SH-SY5Y (cell line): ENCODE measurements at regions not wholly inside any gene's neighbourhood (a gene's known extent, or its start where the extent isn't known, plus 50 kb on each side); places are given as distances from the start of the nearest gene placed in this dataset.

ENCODE experiments used
- GATA2 ChIP-seq: IDR thresholded peaks from 2 replicates; pipeline ENCODE4 v1.6.1; 2011; ENCODE audit warnings: mild to moderate bottlenecking, low read depth, low read length
- GATA3 ChIP-seq: IDR thresholded peaks from 2 replicates; pipeline ENCODE4 v1.6.1; 2011; ENCODE audit warnings: low read depth, mild to moderate bottlenecking, low read length, moderate library complexity

DNA sequence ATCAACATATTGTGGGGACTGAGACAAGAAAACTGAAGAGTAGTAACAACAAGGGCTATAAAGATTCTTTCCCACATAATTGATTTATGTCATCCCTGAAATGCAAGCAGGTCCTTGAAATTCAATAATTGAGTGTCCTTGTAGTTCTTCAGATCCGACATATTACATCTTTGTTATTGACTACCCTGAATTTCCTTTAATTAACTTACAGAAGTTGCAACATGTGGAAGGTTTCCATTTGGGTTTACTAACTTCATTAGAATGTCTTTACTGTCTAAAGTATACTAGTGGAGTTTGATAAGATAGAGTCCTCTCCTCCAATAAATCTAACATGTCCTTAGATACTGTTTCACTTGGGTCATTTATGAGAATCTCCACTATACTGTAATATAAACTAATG, 951.8 kb downstream of the SLC6A15 start:
- no peak for TF ChIP-seq GATA2
- no peak for TF ChIP-seq GATA3

- TF ChIP-seq GATA3 (no peak), GATA2 (no peak)
Observed at GRCh38 chr12:83958997-83959396, 953.6 kb downstream of the SLC6A15 start.

GRCh38 chr12:83954956-83955601, 957.5 kb downstream of the SLC6A15 start:
- TF ChIP-seq GATA2 (no peak), GATA3 (no peak)

DNA sequence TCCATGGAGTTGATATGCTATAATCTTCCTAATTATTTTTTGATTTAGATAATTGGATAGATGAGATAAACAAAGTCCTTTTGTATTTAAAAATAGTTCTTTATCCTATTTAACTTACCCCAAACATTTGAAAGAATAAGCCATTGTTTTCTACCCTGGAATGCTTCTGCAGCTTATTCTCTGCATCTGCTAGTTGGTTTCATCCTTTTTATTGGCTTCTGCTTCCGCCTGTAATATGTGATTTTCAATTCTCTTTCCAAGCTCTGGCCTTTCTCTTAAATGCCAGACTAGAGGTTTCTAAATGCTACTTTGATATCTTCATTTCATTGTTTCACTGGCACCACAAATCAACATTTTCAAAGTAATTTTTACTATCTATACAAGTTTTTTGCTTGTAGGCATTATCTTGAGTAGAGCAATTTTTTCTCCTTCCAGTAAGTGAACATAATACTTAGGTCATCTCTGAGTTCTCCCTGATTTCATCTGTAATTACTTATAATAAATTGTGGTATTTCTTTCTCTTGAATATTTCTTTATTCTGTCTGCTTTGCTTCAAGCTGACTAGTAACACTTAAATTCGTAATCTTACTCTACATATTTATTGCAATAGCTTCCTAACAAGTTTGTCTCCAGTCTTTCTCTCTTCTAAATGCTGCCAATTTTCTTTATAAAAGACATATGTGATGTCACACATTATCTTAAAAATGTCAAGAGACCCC, 958.4 kb downstream of the SLC6A15 start:
- TF ChIP-seq GATA2 (no peak), GATA3 (no peak)

- TF ChIP-seq GATA2: no peak
Observed at GRCh38 chr12:83945871-83946270, 966.7 kb downstream of the SLC6A15 start.

GRCh38 chr12:83939718-83940117, 972.9 kb downstream of the SLC6A15 start:
- TF ChIP-seq GATA3 (no peak), GATA2 (no peak)

DNA sequence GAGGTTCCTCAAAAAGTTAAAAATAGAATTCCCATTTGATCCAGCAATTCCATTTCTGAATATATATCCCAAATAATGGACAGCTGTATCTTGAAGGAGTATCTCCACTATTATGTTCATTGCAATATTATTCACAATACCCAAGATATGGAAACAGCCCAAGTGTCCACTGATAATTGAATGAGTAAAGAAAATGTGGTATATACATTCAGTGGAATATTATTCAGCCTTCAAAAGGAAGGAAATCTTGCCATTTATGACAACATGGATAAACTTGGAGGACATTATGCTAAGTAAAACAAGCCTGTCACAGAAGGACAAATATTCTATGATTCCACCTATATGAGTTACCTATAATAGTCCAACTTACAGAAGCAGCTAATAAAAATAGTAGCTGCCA, 979.0 kb downstream of the SLC6A15 start:
- TF ChIP-seq GATA3 (no peak), GATA2 (no peak)

DNA sequence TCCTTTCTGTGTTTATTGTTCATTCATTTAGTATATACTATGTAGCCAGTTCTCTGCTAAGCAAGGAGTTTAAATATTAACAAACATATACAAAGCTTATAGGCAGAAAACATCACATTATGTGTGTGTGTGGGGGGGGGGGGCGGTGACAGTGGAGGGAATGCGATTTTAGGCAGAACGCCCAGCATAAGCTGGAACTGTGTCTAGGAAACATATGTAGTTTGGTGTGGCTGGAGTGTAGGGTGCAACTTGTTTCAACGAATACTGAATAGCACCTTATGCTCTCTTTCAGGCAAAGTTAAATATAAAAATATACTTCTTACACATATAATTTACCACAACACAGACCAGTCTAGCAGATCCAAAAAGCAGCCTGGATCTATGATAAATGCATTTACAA, 980.6 kb downstream of the SLC6A15 start:
- TF ChIP-seq GATA2 (no peak), GATA3 (no peak)

DNA sequence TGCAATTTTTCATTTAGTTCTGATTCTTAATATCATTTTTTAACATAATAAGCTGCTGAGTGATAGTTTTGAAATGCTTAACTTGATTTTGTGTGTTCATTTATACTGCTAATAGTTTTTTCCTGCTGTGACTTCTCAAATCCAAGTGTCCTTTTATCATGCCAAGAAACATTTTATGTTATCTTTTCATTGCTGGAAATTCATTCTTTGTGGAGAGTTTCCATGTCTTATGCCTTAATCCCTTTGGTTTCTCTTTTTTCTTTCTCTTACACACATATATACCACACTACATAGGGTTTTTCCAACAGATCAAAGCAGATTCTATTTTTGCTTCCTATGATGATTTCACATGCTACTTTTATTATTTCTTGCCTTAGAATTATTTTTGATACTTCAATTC, 981.1 kb downstream of the SLC6A15 start:
- no peak for TF ChIP-seq GATA2
- no peak for TF ChIP-seq GATA3

- TF ChIP-seq GATA2 (no peak), GATA3 (no peak)
Observed at GRCh38 chr12:83920821-83921547, 991.6 kb downstream of the SLC6A15 start.

GRCh38 chr12:83919081-83919480, 993.5 kb downstream of the SLC6A15 start:
- TF ChIP-seq GATA2 (no peak), GATA3 (no peak)

GRCh38 chr12:83904175-83904574, 1008.4 kb downstream of the SLC6A15 start:
- TF ChIP-seq GATA2 (no peak), GATA3 (no peak)

- no peak for TF ChIP-seq GATA2
- TF ChIP-seq GATA3: no peak
Observed at GRCh38 chr12:83896416-83896815, 1016.2 kb downstream of the SLC6A15 start.

DNA sequence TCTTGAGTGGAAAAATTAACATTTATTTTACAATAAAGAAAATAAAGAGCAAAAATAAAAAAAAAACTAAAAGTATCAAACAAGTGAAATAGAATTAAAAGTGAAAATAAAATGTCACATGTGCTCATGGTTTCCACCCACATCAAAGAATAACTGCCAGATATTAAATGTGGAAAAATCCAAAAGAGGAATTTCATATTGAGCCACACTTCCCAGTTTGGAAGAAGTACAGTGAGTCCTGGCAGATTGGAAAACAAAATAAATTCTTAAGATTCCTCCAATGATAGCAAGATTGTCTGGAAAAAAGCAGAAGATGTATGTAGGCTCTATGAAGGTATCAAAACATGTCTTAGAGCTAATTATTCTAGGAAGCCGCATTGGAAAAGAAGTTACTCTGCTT, 1019.5 kb downstream of the SLC6A15 start:
- TF ChIP-seq GATA2: no peak
- no peak for TF ChIP-seq GATA3

GRCh38 chr12:83889745-83890144, 1022.9 kb downstream of the SLC6A15 start:
- TF ChIP-seq GATA2: no peak
- TF ChIP-seq GATA3: no peak

DNA sequence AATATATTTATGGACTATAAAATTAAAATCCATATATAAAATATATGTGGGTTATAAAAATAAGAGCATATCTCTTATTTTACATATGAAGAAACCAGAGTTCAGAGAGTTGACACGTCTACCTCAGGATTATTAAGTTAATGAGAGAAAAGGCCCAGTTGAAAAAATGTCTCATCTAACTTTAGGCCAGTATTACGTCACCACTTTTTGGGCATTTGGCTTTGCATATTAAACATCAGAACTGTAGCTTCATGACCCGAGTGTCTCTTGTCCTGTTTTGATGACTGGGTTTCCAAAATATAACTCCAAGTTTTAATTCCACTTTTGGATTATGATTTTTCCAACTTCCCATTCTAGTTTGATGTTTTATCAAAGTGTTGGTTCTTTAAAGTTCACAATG, 1026.1 kb downstream of the SLC6A15 start:
- TF ChIP-seq GATA2 (no peak), GATA3 (no peak)
